T47D (cell line): ENCODE measurements at regions not wholly inside any gene's neighbourhood (a gene's known extent, or its start where the extent isn't known, plus 50 kb on each side); places are given as distances from the start of the nearest gene placed in this dataset.
A peak's percentile ranks its signal among the peaks of the same experiment; 100 is the strongest.

ENCODE experiments used
- DNase-seq, 2 experiments: peaks; one replicate each; pipeline versions ENCODE4 v3.0.0 to v3.0.0-alpha.2; 2011 to 2012; ENCODE audit warnings: low read depth in 1 of 2, low spot score in 1 of 2
- JUND ChIP-seq: IDR thresholded peaks from 2 replicates; pipeline ENCODE4 v1.6.1; 2012; ENCODE audit warnings: low read depth
- in situ Hi-C: cut with HindIII; loops from 2 replicates; pipeline ENCODE4 v1.10.0; 2016; ENCODE audit warnings: low sequenced_read_pairs, low pct_unique_long_range_greater_than_20kb

DNA sequence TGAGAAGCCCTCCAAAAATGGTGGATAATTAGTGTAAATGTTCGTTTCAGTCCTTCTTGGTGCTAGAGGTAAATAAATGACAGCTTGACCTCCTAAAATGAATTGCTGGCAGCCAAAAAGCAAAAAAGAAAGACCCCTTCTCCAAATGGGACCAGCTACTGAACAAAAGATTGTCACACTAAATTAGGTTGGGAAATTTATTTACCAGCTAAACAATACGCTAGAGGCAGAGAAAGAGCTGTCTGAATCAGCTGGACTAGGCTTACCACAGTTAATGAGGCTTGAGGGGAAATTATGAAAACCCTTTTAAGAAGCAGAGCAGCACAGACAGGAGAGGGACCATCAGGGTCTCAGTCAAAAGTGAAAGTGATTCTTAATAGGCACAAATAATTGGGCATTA is 498.9 kb downstream of the SUCLA2 start:
- TF ChIP-seq JUND = no peak
- DNase-seq = no peak
- in situ Hi-C loops = no loop called here

DNA sequence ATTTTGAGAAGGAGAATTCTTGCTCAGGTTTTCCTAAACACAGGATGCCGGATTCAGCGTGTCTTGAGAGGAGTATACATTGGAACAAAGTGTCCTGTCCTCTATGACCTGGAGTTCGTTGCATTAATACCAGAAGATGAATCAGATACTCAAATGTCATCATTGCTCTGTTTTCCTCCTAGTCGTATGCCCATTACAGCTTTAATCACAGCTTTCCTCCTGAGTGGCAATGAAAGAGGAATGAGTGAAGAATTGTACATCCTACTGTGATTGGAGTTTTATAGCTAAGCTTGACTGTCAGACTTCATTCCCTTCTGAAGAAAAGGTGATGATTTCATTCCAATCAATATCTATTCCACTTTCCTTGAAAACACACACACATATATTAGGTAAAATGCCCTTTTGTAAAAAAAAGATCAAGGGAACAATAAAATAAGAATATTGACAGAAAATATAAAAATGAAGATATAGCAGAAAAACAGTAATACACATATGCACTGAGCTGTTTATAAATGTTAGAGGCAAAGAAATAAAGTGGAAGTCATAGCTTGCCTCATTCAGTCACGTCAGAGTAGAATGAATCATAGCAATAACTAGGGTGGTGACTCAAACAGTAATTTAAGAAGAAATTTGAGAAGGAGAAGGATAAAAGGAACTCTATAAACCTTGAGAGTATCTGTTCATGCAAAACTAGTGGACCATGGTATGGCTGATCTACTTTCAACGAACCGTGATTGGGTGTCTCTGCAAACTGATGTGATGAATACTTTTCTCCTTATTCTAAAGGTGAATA is 501.5 kb downstream of the SUCLA2 start:
- TF ChIP-seq JUND = no peak
- in situ Hi-C loops = no loop called here
- DNase-seq = no peak

DNA sequence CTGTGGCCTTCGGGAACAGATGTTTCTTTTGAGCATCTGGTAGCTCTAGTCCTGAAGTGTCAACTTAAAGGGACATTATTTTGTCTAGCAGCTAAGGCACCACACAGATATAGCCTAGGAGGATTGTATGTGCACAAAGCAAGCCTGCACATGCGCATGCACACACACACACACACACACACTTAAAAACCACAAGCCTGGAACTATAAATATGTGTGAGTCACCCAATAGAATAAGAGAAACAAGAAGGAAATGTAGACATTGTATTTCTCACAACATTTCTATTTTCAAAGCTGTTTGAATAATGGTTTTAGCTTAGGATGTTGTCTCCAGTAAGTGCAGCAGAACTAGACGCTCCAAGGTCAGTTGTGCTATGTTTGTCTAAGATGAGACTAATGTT is 516.5 kb downstream of the SUCLA2 start:
- TF ChIP-seq JUND = no peak
- in situ Hi-C loops = no loop called here
- DNase-seq = no peak

DNA sequence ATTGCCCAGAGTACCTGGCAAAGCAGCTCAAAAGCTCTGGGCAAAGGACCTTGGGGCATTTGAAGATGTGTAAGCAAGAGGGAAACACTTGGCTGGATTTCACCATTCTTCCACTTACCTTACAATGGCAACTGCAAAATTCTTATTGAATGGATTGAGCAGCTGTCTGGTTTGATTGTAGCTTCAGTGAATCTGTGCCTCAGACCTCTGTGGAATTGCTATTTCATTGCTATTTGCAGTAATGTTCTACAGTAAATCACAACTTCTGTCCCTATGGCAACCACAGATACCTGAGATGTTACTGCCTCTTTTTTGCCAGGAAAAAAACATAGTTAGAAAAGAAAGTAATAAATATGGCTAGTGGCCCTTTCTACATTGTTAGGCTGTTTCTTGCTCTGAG is 519.5 kb downstream of the SUCLA2 start:
- no peak for DNase-seq
- in situ Hi-C loops = no loop called here
- no peak for TF ChIP-seq JUND

DNA sequence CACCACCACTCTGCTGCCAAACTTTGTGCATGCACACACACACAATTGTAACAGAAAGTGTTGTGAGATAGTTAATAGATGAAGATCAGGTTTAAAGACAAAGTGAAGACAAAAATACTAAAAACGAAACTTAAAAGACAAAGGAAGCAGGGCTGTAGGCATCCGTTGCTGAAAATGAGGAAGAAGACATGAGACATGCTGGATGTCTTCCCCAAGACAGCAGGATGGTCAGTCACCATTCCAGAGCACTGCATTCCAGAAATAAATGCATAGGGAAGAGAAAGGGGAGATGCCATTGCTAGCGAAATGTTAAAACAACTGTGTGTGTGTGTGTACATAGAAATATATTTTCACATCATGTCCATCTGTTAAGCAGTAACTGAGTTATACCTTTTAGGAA is 520.1 kb downstream of the SUCLA2 start:
- in situ Hi-C loops = no loop called here
- TF ChIP-seq JUND = no peak
- no peak for DNase-seq

DNA sequence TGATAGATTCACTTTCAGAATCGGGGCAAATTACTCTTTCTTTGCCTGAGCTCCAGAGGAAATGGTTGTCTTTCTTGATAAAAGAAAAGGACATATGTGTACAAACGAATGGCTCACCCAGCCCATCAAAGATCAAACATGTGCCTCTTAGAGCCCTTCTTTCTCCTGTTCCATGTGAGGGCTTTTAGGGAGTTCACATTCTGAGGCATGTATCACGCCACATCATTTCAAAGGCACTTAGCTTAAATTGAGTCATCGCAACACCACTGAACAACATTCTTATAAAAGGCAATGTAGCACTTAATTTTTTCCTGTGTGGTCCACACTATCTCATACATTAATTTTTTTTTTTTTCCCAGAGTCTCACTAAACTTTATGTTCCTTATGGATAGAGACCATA is 521.0 kb downstream of the SUCLA2 start:
- no peak for TF ChIP-seq JUND
- in situ Hi-C loops = no loop called here
- no peak for DNase-seq

DNA sequence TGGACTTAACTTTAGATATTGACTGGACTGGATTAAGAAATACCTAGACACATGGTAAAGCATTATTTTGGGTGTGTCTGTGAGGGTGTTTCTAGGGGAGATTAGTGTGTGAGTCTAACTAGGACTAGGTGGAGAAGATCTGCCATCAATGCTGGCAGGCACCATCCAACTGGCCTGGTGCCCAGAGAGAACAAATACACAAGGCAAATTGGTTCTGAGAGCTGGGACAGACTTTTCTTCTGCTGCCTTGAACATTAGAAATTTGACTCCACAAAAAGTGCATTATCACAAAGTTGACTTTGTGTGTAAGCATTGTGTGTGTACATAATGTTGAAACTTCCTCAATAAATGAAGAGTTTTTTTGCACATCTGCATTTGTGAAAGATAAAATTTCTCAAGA is 522.1 kb downstream of the SUCLA2 start:
- in situ Hi-C loops = no loop called here
- no peak for DNase-seq
- no peak for TF ChIP-seq JUND

DNA sequence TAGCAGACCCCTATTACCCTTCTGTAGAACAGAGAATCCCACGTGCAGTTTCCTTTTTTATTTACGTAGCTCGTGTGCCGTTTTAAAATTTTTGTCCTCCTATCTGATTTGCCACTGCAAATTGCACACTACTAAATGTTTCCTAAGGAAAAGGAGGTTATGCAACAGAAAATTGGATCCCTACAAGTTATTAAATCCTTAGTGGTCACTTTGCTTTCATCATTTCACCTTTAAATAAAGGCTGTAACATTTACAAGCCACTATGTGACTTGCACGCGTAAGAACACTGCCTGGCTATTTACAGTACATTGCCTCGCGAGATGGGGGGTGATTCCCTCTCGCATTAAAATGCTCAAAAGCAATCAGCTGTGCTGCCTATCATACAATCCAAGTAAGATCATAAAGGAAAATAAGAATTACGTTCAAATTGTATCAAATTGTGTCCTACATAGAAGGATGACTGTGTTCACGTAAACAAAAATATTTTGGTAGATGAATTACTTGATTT is 525.6 kb downstream of the SUCLA2 start:
- in situ Hi-C loops = no loop called here
- peak in 1 of 2 experiments; percentile 2 for DNase-seq
- no peak for TF ChIP-seq JUND

DNA sequence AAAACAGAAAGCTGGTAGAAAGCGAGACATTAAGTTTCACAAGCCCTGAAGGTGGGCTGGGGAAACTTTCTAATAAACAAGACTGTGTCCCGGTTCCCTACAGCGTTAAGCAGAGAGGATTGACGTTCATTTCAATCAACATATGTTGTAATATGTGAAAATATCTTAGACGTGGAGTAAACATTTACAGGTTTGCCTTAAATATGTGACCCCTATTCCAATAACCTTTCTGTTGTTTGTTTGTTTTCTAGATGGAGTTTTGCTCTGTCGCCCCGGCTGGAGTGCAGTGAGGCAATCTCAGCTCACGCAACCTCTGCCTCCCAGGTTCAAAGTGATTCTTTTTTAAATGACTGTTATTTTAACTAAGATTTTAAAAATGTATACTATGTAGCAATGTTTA is 526.2 kb downstream of the SUCLA2 start:
- no peak for TF ChIP-seq JUND
- in situ Hi-C loops = no loop called here

DNA sequence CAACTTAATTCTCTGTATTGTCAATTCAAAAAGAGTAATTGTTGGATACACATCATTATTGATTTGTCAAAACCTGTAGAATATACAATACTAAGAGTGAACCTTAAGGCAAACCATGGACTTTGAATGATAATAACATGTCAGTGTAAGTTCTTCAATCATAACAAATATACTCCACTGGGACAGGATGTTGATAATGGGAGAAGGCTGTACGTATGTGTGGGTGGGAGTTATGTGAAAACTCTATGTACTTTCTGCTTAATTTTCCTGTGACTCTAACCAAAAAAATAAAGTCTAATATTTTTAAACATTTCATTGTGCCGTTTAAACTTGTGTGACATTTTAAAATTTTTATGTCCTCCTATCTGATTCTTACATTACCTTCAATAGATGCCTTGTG is 526.7 kb downstream of the SUCLA2 start:
- no peak for TF ChIP-seq JUND
- DNase-seq = no peak
- in situ Hi-C loops = no loop called here

More for the DNA sequence above, 526.2 kb downstream of the SUCLA2 start:
- no peak for DNase-seq

DNA sequence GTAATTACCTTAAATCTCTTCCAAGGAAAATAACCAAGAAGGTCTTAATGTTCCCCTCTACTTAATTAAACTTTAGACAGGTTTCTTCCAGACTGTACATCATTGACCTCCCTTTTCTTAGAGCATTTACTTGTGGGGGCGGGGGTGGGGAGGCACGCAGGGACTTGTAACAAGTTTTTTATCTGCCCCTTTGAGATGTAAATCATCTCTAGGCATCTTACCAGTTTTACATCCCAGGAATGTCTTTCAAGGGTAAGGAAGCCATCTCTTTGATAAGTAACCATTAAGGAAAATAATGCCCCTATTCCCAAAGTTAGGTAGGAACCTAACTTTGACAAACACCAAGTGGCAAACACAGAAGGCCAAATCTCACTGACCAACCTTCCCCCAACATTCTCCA is 528.6 kb downstream of the SUCLA2 start:
- TF ChIP-seq JUND = no peak
- in situ Hi-C loops = no loop called here
- DNase-seq = no peak

DNA sequence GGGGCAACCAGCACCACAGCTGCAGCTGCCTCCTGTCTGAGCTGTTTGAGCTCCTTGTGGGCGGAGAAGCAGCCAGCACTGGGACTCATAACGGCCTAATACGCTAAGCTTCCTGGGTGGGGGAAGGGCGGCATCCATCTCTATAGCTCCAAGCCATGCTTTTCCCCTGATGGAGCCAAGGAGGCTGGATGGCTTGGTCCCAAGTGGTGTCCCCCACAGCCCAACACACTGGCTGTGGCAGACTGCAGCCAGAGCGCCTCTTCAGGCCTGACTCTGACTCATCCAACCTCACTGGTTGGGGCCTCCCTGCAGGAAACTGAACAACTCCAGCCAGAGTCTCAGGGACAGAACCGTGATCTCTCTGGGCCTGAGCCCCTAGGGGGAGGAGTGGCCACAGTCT is 537.3 kb downstream of the SUCLA2 start:
- no peak for TF ChIP-seq JUND
- in situ Hi-C loops = no loop called here
- DNase-seq = no peak

DNA sequence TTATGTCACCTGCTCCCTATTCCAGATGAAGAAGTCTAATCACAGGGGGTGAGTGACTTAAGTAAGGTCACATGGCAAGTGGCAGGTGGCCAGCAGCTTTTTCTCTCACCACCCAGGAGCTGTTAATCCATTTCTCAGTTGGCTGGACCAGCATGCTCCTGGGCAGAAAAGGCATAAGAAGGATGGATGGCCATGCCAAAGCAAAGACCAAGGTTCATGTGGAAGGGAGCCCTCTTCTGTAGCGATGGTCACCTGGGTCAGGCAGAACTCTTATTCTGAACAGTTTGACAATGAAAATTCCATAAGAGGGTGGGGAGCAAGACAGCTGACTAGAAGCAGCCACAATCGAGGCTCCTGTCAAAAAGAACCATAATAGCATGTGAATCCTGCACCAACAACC is 538.1 kb downstream of the SUCLA2 start:
- no peak for DNase-seq
- no peak for TF ChIP-seq JUND
- in situ Hi-C loops = no loop called here

DNA sequence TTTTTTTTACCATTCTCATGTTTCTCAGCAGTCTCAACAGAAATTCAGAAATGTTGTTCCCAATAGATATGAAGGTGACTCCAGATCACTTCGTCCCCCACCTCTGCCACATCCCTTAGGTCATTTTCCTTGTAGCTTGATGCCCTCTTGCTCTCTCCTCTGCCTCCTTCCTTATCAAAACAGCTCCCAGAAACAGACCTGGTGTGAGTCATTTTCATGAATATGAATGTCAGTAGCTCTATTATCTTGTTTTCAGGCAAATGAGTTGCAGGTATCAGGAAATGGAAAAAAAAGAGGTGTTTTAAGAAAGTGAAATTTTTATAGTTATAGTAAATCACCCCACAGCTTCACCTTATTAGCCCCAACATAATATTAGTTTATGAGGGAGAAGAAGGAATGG is 539.3 kb downstream of the SUCLA2 start:
- in situ Hi-C loops = no loop called here
- no peak for TF ChIP-seq JUND
- no peak for DNase-seq
